Prostate gland (tissue), 2 donors: ENCODE measurements at regions not wholly inside any gene's neighbourhood (a gene's known extent, or its start where the extent isn't known, plus 50 kb on each side); places are given as distances from the start of the nearest gene placed in this dataset.

Source experiments
- DNase-seq: peaks from one replicate; pipeline ENCODE4 v3.0.0-alpha.2; 2019; ENCODE audit warnings: low spot score
- H3K27ac ChIP-seq, 2 donors: fragments of 200-600 bp; sonication (generic); 2 replicates each; pipeline ENCODE4 v1.5.1; 2017 to 2019
- H3K27me3 ChIP-seq: fragments of 200-600 bp; sonication (generic); replicated peaks from 2 replicates; pipeline ENCODE4 v1.5.1; 2019; ENCODE audit not compliant: insufficient read depth
- H3K36me3 ChIP-seq, 2 donors: fragments of 200-600 bp; sonication (generic); 1 replicate in 1 of 2; 2 replicates in 1 of 2; pipeline versions ENCODE4 v1.5.1 to v1.8.1; 2017 to 2019
- H3K4me1 ChIP-seq: fragments of 200-600 bp; sonication (generic); replicated peaks from 2 replicates; pipeline ENCODE4 v1.5.1; 2019
- H3K4me3 ChIP-seq, 2 donors: fragments of 200-600 bp; sonication (generic); 2 replicates each; pipeline ENCODE4 v1.5.1; 2017 to 2019
- H3K9me3 ChIP-seq: fragments of 200-600 bp; sonication (generic); 2 replicates; pipeline ENCODE4 v1.5.1; 2017
- POLR2A ChIP-seq: fragments of 450-650 bp; IDR thresholded peaks from one replicate; pipeline ENCODE4 v1.6.1; 2016; ENCODE audit warnings: antibody characterized with exemption, mild to moderate bottlenecking
- POLR2AphosphoS5 ChIP-seq: sonication (generic); formaldehyde crosslinking; IDR thresholded peaks from one replicate; pipeline ENCODE4 v1.6.1; 2017; ENCODE audit warnings: antibody characterized with exemption
- WGBS: methylation state at CpG from one replicate; pipeline ENCODE4 v1.1.5; 2018; 5-methylcytosine and 5-hydroxymethylcytosine counted together
- intact Hi-C: fragments of 100-400 bp; cut with DNase I; formaldehyde crosslinking; loops from one replicate; pipeline ENCODE4 v1.14.2; 2022
- TF ChIP-seq, protein P1 (sequence below), 4 experiments: fragments of 200-600 bp in 2 of 4; fragments of 450-650 bp in 2 of 4; sonication (generic) in 2 of 4; IDR thresholded peaks; 1 replicate in 3 of 4; 2 replicates in 1 of 4; pipeline ENCODE4 v1.5.1; 2016 to 2019; ENCODE audit warnings: antibody characterized with exemption in 4 of 4, mild to moderate bottlenecking in 2 of 4, moderate library complexity in 2 of 4

DNA sequence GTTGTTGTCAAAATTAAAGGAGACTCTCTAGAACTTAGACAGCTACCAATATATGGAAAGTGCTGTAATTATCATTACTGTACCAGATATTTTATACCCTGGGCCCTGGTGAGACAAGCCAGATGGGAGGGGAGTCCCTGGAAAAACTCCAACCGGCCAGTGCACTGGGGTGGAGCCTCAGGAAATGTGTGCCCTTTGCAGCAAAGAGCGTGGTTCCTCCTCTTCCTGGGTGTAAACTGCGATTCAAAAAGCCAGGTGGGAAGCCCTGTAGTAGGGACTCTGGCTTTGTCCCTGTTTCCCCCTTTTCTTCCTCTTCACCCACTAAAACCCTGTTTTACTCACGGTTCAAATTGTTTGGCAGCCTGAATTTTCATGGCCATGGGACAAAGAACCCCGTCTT is 812.3 kb downstream of the PLA2G4A start:
- H3K9me3 ChIP-seq = no peaks in the 10 kb centered on the region
- H3K27ac ChIP-seq = no peak overlapping the region
- WGBS = over 99% methylated on average over 5 of the region's 5 CpGs
- DNase-seq = no peak
- no peaks in the 10 kb centered on the region for H3K36me3 ChIP-seq
- no peaks in the 10 kb centered on the region for H3K4me1 ChIP-seq
- no peak overlapping the region for H3K4me3 ChIP-seq
- no peaks in the 10 kb centered on the region for H3K27me3 ChIP-seq
- intact Hi-C loops = no loop called here
- no peak for TF ChIP-seq POLR2A
- TF ChIP-seq POLR2AphosphoS5 = no peak
- TF ChIP-seq, protein P1, sequence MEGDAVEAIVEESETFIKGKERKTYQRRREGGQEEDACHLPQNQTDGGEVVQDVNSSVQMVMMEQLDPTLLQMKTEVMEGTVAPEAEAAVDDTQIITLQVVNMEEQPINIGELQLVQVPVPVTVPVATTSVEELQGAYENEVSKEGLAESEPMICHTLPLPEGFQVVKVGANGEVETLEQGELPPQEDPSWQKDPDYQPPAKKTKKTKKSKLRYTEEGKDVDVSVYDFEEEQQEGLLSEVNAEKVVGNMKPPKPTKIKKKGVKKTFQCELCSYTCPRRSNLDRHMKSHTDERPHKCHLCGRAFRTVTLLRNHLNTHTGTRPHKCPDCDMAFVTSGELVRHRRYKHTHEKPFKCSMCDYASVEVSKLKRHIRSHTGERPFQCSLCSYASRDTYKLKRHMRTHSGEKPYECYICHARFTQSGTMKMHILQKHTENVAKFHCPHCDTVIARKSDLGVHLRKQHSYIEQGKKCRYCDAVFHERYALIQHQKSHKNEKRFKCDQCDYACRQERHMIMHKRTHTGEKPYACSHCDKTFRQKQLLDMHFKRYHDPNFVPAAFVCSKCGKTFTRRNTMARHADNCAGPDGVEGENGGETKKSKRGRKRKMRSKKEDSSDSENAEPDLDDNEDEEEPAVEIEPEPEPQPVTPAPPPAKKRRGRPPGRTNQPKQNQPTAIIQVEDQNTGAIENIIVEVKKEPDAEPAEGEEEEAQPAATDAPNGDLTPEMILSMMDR (IDR thresholded peaks at IDR 0.05) = no peak

DNA sequence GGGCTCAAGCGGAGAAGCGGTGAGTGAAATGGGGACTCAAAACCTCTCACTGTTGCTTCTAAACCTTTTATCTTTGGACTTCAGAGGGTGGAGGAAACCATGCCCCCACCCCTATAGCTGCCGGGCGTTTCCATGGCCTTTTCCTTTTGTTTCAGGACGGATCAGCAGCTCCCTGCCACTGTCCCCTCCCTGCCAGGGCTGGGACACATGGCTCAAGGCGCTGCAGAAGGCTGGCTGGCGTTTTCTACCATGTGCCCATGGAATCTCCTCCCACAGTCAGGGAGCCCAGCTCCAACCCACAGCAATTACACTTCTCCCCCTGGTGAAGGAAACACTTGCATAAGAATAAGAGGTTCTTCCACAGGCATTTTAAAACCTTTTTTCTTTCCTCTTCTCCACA is 812.7 kb downstream of the PLA2G4A start:
- no peak for DNase-seq
- Histone ChIP-seq H3K9me3 (no peaks in the 10 kb centered on the region), H3K4me3 (no peak overlapping the region), H3K27me3 (no peaks in the 10 kb centered on the region), H3K27ac (no peak overlapping the region), H3K4me1 (no peaks in the 10 kb centered on the region), H3K36me3 (no peaks in the 10 kb centered on the region)
- WGBS = 92% methylated on average over 7 of the region's 7 CpGs
- intact Hi-C loops = no loop called here
- TF ChIP-seq POLR2A = no peak
- TF ChIP-seq POLR2AphosphoS5 = no peak
- TF ChIP-seq, protein P1 (IDR thresholded peaks at IDR 0.05) = no peak

DNA sequence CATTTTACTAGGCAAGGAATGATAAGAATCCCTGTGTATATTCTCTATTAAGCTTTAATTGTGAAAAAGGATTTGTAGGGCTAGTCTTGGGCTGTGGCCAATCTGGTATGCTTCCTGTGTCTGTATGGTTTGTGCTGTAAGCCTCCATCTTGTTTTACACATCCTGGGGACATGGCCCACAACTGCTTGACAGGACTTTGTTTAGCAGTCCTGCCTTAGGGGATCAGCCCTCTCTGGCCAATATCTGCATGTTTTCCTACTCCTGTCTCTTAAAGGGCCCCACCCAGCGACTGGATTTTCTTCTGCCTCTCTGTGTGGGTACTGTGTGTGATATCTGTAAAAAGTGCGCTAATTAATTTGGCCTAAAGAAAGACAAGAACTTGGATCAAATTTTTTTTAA is 813.2 kb downstream of the PLA2G4A start:
- 89% methylated on average over 2 of the region's 2 CpGs for WGBS
- H3K36me3 ChIP-seq = no peaks in the 10 kb centered on the region

DNA sequence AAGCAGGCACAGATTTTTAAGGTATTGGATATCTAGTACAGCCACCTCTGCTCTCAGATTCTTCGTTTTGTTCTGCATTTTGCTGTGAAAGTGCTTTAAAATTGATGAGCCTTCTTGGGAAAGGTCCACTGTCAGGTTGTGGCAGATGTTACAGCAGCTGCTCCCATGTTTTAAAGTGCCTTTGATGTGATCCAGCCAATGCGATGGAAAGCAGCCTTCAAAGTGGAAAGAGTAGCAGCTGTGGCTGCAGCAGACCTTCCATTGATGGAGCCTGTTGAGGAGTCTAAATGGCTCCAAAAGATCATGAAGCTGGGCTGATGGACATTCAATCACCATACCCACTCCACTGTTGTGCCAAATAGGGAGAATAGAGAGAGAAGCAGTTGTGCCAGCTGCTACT is 816.9 kb downstream of the PLA2G4A start:
- TF ChIP-seq POLR2A (no peak), POLR2AphosphoS5 (no peak)
- TF ChIP-seq, protein P1 (IDR thresholded peaks at IDR 0.05) = no peak
- Histone ChIP-seq H3K27ac (no peak overlapping the region), H3K4me1 (no peaks in the 10 kb centered on the region), H3K9me3 (no peaks in the 10 kb centered on the region), H3K36me3 (no peaks in the 10 kb centered on the region), H3K27me3 (no peaks in the 10 kb centered on the region), H3K4me3 (no peak overlapping the region)
- no peak for DNase-seq
- 68% methylated on average over 2 of the region's 2 CpGs for WGBS
- intact Hi-C loops = no loop called here

More for the DNA sequence above, 813.2 kb downstream of the PLA2G4A start:
- no peak for DNase-seq
- no peaks in the 10 kb centered on the region for H3K27me3 ChIP-seq
- TF ChIP-seq, protein P1 (IDR thresholded peaks at IDR 0.05) = no peak
- TF ChIP-seq POLR2AphosphoS5 (no peak), POLR2A (no peak)
- no peak overlapping the region for H3K4me3 ChIP-seq
- intact Hi-C loops = no loop called here
- no peak overlapping the region for H3K27ac ChIP-seq
- no peaks in the 10 kb centered on the region for H3K9me3 ChIP-seq
- no peaks in the 10 kb centered on the region for H3K4me1 ChIP-seq

DNA sequence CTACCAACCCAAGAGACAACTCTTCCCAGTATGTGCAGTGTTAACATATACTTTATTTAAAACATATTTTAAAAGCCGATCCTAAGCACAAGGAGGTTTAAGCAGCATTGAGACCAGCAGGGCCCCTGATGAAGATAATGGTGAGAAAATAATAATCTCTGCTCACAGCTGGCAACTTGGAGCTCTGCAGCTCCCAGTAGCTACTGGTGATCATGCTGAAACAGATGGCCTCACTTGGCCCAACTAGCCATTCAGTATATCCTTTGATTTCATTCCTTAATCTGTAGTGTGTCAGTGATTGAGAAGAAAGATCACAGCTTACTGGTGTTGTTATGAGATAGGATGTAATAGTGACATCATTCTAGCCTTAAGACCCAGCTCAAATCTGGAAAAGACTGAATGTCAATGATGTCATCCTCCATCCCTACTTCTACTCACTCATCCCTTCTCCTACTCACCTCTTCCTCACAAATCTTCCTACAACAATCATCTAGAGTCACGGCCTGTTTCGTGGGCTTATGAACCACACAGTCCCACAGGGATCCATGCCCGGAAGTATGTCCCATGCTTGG is 817.9 kb downstream of the PLA2G4A start:
- no peaks in the 10 kb centered on the region for H3K36me3 ChIP-seq
- no peak for DNase-seq
- no peaks in the 10 kb centered on the region for H3K27me3 ChIP-seq
- no peaks in the 10 kb centered on the region for H3K4me1 ChIP-seq
- TF ChIP-seq POLR2A (no peak), POLR2AphosphoS5 (no peak)
- TF ChIP-seq, protein P1 (IDR thresholded peaks at IDR 0.05) = no peak
- H3K4me3 ChIP-seq = no peak overlapping the region
- no peaks in the 10 kb centered on the region for H3K9me3 ChIP-seq
- intact Hi-C loops = no loop called here
- no peak overlapping the region for H3K27ac ChIP-seq
- WGBS = 98% methylated on average over 4 of the region's 4 CpGs
